NCI-H1436 (cell line): ENCODE measurements at regions not wholly inside any gene's neighbourhood (a gene's known extent, or its start where the extent isn't known, plus 50 kb on each side); places are given as distances from the start of the nearest gene placed in this dataset.

ENCODE experiments used
- DNase-seq: peaks from one replicate; lab custom pipeline; 2025; lab: John Stamatoyannopoulos, UW

DNA sequence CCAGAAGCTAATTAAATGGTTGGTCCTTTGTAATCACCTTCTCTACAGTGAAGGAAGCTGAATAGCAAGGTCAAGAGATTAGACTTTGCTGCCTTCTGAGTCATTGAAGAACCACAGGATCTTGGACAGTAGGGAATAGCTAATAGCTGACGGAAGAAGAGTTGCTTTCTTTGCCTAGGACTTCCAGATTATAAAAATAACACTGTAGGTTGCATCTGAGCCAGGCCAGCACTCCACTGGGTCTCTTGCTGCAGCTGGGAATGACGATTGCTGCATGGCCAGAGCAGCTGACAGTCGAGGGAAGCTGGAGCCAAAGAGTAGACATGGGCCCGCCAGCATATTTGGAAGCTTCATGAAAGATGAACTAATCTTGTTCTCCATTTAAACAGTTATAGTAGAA, 81.5 kb upstream of the KCNMB2 start:
- no peak for DNase-seq

- DNase-seq, result no peak
These were observed 81.0 kb upstream of the KCNMB2 start for GRCh38 chr3:178455226-178455625.

DNA sequence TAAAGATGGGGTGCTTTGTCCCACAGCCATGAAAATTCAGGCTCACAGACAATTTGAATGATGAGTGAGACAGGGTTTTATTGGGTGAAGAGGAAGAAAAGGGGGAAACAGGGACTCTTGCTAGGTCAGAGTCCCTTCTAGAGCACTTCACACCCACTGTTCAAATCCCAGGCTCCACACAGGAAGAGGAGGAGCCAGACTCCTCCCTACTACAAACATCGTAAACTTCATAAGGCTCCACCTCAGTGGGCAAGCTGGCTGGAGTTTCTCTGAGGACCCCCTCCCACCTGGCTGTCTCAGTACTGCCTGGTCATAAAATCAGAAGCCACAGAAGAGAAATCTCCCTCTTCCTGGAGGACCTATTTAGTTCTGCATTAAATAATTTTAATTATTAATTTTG, 80.3 kb upstream of the KCNMB2 start:
- DNase-seq, result no peak

GRCh38 chr3:178456621-178457285, 79.5 kb upstream of the KCNMB2 start:
- no peak for DNase-seq

DNA sequence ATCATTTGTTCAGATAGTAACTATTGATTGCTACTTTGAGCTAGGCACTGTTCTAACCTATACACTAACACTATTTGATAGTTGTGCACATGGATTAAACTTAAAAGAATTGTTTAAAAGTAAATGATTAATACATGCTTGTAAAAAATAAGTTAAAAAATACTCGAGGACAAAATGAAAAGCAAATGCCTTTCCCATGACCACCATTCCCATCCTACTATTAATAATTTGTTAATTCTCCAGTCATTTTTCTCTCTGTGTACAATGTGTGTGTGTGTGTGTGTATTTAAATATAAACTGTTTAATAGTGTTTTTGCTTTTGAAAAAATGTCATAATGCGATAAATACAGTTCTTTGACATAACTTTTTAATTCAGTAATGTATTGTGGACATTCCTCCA, 78.7 kb upstream of the KCNMB2 start:
- no peak for DNase-seq

DNA sequence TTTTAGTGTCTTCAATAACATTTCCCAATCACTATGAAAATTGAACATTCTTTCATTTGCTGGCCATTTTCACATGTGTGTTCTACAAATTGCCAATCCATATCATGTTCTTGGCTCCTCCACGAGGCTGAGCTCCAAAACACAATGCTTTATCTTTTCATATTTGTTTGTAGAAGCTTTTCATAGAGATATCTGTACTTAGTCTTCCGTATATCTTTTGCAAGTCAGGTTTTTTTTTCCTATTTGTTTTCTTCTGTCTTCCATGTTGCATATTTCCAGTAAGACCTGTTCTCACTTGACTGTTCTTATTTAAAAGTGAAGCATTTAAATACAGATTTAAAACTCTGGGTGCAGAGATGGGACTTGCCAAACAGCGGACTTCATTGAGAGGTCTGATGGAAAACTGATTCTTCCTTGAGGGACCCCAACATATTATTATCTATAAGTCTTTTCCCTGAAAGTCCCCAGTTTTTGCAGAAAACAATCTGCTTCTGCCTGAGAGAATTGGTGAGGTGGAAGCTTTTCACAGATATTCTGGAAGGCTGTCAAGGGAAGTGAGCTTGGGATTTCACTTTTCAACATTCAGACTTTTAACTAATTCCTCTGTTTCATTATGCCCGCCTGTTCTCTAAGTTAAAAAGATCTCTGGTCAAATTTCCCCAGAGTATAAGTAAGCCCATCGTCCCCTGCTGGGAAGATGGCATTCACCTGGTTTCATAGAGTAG, 77.8 kb upstream of the KCNMB2 start:
- no peak for DNase-seq

- DNase-seq, result no peak
These were observed 77.2 kb upstream of the KCNMB2 start for GRCh38 chr3:178459038-178459410.

DNA sequence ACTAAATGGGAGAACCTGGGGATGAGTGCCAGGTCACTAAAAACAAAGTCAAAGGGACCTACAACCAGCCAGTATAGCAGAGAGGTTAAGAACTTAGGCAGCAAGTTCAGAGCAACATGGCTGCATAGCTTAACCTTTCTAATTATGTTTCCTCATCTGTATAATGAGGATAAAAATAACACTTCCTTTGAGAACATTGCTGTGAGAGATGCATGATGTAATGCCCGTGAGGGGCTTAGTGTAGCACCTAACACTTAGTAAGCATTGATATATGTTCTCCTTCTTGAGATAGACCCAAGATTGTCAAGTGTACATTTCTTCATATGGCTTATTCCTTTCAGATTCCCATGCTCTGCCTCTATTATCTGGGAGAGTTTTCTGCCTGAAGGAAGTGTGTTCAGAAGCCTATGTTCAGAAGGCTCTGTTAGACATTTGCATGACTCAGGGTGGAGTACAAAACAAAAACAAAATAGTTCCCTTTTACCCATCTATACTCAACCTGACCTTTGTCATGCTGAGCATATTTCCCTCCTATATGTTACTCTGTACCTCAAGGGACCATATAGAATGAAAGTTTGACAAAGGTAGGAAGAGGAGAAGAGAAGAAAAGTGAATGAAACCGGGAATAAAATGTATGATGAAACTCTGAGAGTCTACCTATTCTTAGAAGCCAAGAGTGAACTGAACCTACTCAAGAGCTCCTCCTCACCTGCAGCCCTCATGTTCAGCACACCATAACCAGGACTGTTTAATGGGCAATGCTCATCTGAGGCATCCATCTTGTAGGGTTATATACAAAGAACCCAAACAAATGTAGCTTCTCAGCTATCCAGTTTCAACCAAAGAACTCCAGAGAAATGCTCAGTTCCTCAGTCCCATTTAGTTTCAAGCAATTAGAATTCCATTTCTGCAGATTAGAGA, 70.7 kb upstream of the KCNMB2 start:
- DNase-seq, result no peak

DNA sequence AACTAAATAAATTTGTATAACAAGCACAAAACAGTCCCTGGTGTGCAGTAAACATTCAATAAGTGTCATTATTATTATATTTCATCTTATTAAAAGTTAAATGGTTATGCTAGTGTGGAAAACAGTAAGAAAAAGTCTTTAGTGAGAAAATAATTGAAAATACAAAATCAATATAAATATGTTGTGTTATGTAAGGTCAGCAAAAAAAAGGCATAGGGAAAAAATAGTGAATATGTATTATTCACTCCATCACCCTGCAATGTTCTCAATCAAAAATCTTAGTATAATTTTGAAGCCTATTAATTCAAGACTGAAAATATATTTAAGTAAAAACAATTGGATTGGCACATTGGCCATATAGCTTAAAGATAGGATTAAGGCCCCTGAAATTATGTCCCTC, 63.3 kb upstream of the KCNMB2 start:
- DNase-seq, result no peak

- DNase-seq, result no peak
These were observed 61.7 kb upstream of the KCNMB2 start for GRCh38 chr3:178474526-178474925.

- no peak for DNase-seq
These were observed 61.2 kb upstream of the KCNMB2 start for GRCh38 chr3:178475062-178475461.

DNA sequence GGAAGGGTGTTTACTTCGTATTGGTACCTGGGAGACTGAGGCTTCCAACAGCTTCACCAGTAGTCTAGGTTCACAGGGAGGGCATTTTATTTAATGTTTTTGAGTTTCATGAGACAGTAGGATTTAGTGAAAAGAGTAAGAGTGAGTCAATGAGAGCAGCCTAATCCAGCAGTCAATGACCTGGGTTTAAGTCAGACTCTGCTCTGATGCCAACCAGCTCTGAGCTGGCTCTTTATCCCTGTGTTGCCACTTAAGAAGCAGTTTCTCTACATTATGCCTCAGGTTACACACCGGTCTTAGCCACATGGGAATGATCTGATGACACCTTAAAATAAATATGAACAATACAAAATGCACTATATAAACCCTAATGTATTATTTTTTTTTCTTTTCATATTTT, 59.4 kb upstream of the KCNMB2 start:
- DNase-seq, result no peak

- DNase-seq, result no peak
These were observed 56.8 kb upstream of the KCNMB2 start for GRCh38 chr3:178479446-178479845.

GRCh38 chr3:178479860-178480259, 56.4 kb upstream of the KCNMB2 start:
- DNase-seq, result no peak

- DNase-seq, result no peak
These were observed 56.0 kb upstream of the KCNMB2 start for GRCh38 chr3:178480274-178480673.

- DNase-seq, result no peak
These were observed 55.4 kb upstream of the KCNMB2 start for GRCh38 chr3:178480795-178481194.

- no peak for DNase-seq
These were observed 53.3 kb upstream of the KCNMB2 start for GRCh38 chr3:178482981-178483380.

GRCh38 chr3:178483704-178484103, 52.5 kb upstream of the KCNMB2 start:
- no peak for DNase-seq

DNA sequence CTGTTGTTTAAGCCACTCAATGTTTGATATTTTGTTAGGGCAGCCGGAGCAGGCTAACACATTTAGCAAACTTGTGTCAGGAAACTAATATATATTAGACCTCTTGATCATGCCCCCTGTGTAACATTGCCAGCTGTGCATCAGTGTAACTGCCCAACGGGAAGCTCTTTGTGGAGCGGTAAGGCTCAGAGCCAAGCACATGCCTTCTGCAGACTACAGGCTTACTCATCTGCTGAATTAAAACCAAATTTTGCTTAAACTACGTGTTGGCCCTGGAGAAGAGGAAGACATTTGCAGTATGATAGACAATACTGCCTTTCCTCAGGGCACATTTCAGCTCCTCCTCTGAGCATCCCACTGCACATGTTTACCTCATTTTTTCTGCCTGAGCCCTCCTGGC, 50.5 kb upstream of the KCNMB2 start:
- DNase-seq, result no peak
